ENCODE measurements at regions not wholly inside any gene's neighbourhood (a gene's known extent, or its start where the extent isn't known, plus 50 kb on each side); places are given as distances from the start of the nearest gene placed in this dataset.

- no peak for FAIRE-seq
- Histone ChIP-seq H3K27me3 (ENCODE audit: control insufficient read depth, insufficient read depth, low read length) (no peaks in the 10 kb centered on the region), H3K4me3 (ENCODE audit: low read depth, low read length) (no peak overlapping the region), H3K36me3 (ENCODE audit: control insufficient read depth, insufficient read depth, low read length) (no peaks in the 10 kb centered on the region)
- no peak for TF ChIP-seq CTCF (IDR thresholded peaks at IDR 0.05; ENCODE audit: insufficient read depth, low read length, severe bottlenecking)
- no peak for DNase-seq (ENCODE audit: low read depth)
Measured at GRCh38 chr10:4649886-4650508, 176.0 kb upstream of the AKR1E2 start.

GRCh38 chr10:4649471-4649870, 176.5 kb upstream of the AKR1E2 start:
- Histone ChIP-seq H3K36me3 (ENCODE audit: control insufficient read depth, insufficient read depth, low read length) (no peaks in the 10 kb centered on the region), H3K4me3 (ENCODE audit: low read depth, low read length) (no peak overlapping the region), H3K27me3 (ENCODE audit: control insufficient read depth, insufficient read depth, low read length) (no peaks in the 10 kb centered on the region)
- TF ChIP-seq CTCF (IDR thresholded peaks at IDR 0.05; ENCODE audit: insufficient read depth, low read length, severe bottlenecking) = no peak
- DNase-seq (ENCODE audit: low read depth) = no peak
- FAIRE-seq = no peak

GRCh38 chr10:4648999-4649398, 177.0 kb upstream of the AKR1E2 start:
- TF ChIP-seq CTCF (IDR thresholded peaks at IDR 0.05; ENCODE audit: insufficient read depth, low read length, severe bottlenecking) = no peak
- H3K36me3 ChIP-seq (ENCODE audit: control insufficient read depth, insufficient read depth, low read length) = no peaks in the 10 kb centered on the region
- no peak for FAIRE-seq
- H3K4me3 ChIP-seq (ENCODE audit: low read depth, low read length) = no peak overlapping the region
- no peak for DNase-seq (ENCODE audit: low read depth)
- no peaks in the 10 kb centered on the region for H3K27me3 ChIP-seq (ENCODE audit: control insufficient read depth, insufficient read depth, low read length)

GRCh38 chr10:4647109-4647785, 178.8 kb upstream of the AKR1E2 start:
- no peak overlapping the region for H3K4me3 ChIP-seq (ENCODE audit: low read depth, low read length)
- no peaks in the 10 kb centered on the region for H3K36me3 ChIP-seq (ENCODE audit: control insufficient read depth, insufficient read depth, low read length)
- no peak for FAIRE-seq
- TF ChIP-seq CTCF (IDR thresholded peaks at IDR 0.05; ENCODE audit: insufficient read depth, low read length, severe bottlenecking) = no peak
- no peak for DNase-seq (ENCODE audit: low read depth)
- H3K27me3 ChIP-seq (ENCODE audit: control insufficient read depth, insufficient read depth, low read length) = no peaks in the 10 kb centered on the region

- FAIRE-seq (no peak), DNase-seq (ENCODE audit: low read depth) (no peak)
- H3K36me3 ChIP-seq (ENCODE audit: control insufficient read depth, insufficient read depth, low read length) = no peaks in the 10 kb centered on the region
- H3K27me3 ChIP-seq (ENCODE audit: control insufficient read depth, insufficient read depth, low read length) = no peaks in the 10 kb centered on the region
- no peak overlapping the region for H3K4me3 ChIP-seq (ENCODE audit: low read depth, low read length)
- no peak for TF ChIP-seq CTCF (IDR thresholded peaks at IDR 0.05; ENCODE audit: insufficient read depth, low read length, severe bottlenecking)
Measured at GRCh38 chr10:4646547-4646946, 179.5 kb upstream of the AKR1E2 start.

- DNase-seq (ENCODE audit: low read depth) (no peak), FAIRE-seq (no peak)
- Histone ChIP-seq H3K27me3 (ENCODE audit: control insufficient read depth, insufficient read depth, low read length) (no peaks in the 10 kb centered on the region), H3K36me3 (ENCODE audit: control insufficient read depth, insufficient read depth, low read length) (no peaks in the 10 kb centered on the region), H3K4me3 (ENCODE audit: low read depth, low read length) (no peak overlapping the region)
- TF ChIP-seq CTCF (IDR thresholded peaks at IDR 0.05; ENCODE audit: insufficient read depth, low read length, severe bottlenecking) = no peak
Measured at GRCh38 chr10:4645836-4646235, 180.2 kb upstream of the AKR1E2 start.

Data from bronchial epithelial cell (primary cell).